ENCODE measurements at regions not wholly inside any gene's neighbourhood (a gene's known extent, or its start where the extent isn't known, plus 50 kb on each side); places are given as distances from the start of the nearest gene placed in this dataset.

- 98% methylated on average over 4 of the region's 4 CpGs; no CpG with 5 or more reads in 1 of the 2 experiments for WGBS, 2 experiments (ENCODE audit: extremely low coverage in 1 of 2, insufficient coverage in 1 of 2, insufficient read length in 1 of 2, insufficient replicate concordance in 2 of 2, low coverage in 1 of 2, low lambda C conversion rate in 2 of 2, missing lambda C conversion rate in 1 of 2)
- TF ChIP-seq ASH2L (IDR thresholded peaks at IDR 0.05; ENCODE audit: low read length) (no peak), NANOG (IDR thresholded peaks at IDR 0.05; ENCODE audit: insufficient read depth, low read depth, low read length, poor library complexity, severe bottlenecking) (no peak), BRCA1 (IDR thresholded peaks at IDR 0.05; ENCODE audit: low read depth, low read length) (no peak), TAF1 (IDR thresholded peaks at IDR 0.05; ENCODE audit: low read depth, low read length) (no peak), RFX5 (IDR thresholded peaks at IDR 0.05; ENCODE audit: borderline replicate concordance, low read depth, low read length) (no peak), KDM1A (IDR thresholded peaks at IDR 0.05; ENCODE audit: borderline replicate concordance, low read length) (no peak)
- Histone ChIP-seq H4K5ac (ENCODE audit: insufficient read length, low read depth, low read length) (no peak overlapping the region), H3K23ac (ENCODE audit: insufficient read length) (no peak overlapping the region), H3K56ac (replicated peaks; ENCODE audit: insufficient read length, low read depth, low read length) (no peak overlapping the region), H3K14ac (ENCODE audit: insufficient read length) (no peak overlapping the region), H3K4ac (replicated peaks; ENCODE audit: insufficient read length, low read depth, low read length) (no peak overlapping the region), H4K91ac (replicated peaks; ENCODE audit: insufficient read length, low read length) (peak overlapping the region; percentile 83), H3K4me2 (ENCODE audit: insufficient read depth in 1 of 2, low read depth in 2 of 2, low read length in 2 of 2) (no peak overlapping the region), H3K9me3 (ENCODE audit: insufficient read depth in 2 of 2, low read depth in 1 of 2, low read length in 1 of 2) (peaks cover 0 to 11% of the 10 kb centered on the region in 2 experiments; a peak in 2 of 4 replicates), H3K27ac (ENCODE audit: low read depth, low read length) (no peak overlapping the region), H3K36me3 (ENCODE audit: control insufficient read depth in 2 of 4, insufficient read depth in 4 of 4, low read length in 3 of 4) (no peaks in the 10 kb centered on the region), H3K9ac (replicated peaks in 1 of 4; ENCODE audit: extremely low read depth in 1 of 4, low read depth in 3 of 4, low read length in 3 of 4) (no peak overlapping the region), H3K79me2 (ENCODE audit: control insufficient read depth in 1 of 2, insufficient read depth in 2 of 2, low read length in 2 of 2) (no peaks in the 10 kb centered on the region), H3K27me3 (replicated peaks in 1 of 4; ENCODE audit: control insufficient read depth in 3 of 4, extremely low read depth in 1 of 4, insufficient read depth in 3 of 4, low read length in 3 of 4) (no peaks in the 10 kb centered on the region), H3K4me1 (replicated peaks in 1 of 4; ENCODE audit: control insufficient read depth in 3 of 4, insufficient read depth in 4 of 4, low read length in 3 of 4) (peaks cover 0 to 4% (median 1%) of the 10 kb centered on the region in 4 experiments; a peak in 4 of 7 replicates), H4K8ac (ENCODE audit: extremely low read depth, insufficient read depth, low read length) (no peak overlapping the region), H4K20me1 (replicated peaks in 1 of 2; ENCODE audit: control insufficient read depth in 1 of 2, insufficient read depth in 2 of 2, low read length in 2 of 2) (no peaks in the 10 kb centered on the region), H3K4me3 (ENCODE audit: extremely low read depth in 1 of 4, insufficient read depth in 2 of 4, low read depth in 3 of 4, low read length in 4 of 4) (no peak overlapping the region), H2AFZ (ENCODE audit: low read length) (no peak overlapping the region), H2AK5ac (ENCODE audit: low read depth, low read length) (no peak overlapping the region), H2BK20ac (ENCODE audit: low read length) (peak overlapping the region; percentile 77; the same call in 1 of the 2 replicates), H3K18ac (ENCODE audit: extremely low read depth, low read length) (0 out of 2 replicates have a peak overlapping the region, but pooled peaks have one; percentile 40), H3K79me1 (ENCODE audit: low read depth, low read length) (no peaks in the 10 kb centered on the region; the same call in 1 of the 2 replicates), H2BK15ac (ENCODE audit: low read length) (0 out of 2 replicates have a peak overlapping the region, but pooled peaks have one; percentile 61), H3K23me2 (ENCODE audit: low read depth, low read length) (no peaks in the 10 kb centered on the region), H2BK5ac (ENCODE audit: low read depth, low read length) (peak overlapping the region; percentile 83), H2BK12ac (ENCODE audit: low read depth, low read length) (0 out of 2 replicates have a peak overlapping the region, but pooled peaks have one; percentile 13), H2BK120ac (replicated peaks; ENCODE audit: low read depth, low read length) (peak overlapping the region; percentile 70)
- POLR2A ChIA-PET (ENCODE audit: partially characterized antibody): interaction anchor here (1.0 kb wide), 1 partner anchor 9 kb away, joined by 3 read pairs; no protein-coding TSS in a partner anchor
- no peak for FAIRE-seq
- CTCF ChIA-PET (ENCODE audit: partially characterized antibody): interaction anchor here (1.0 to 1.5 kb wide), 4 partner anchors 12 to 104 kb away, joined by 3 to 4 read pairs (median 4); no protein-coding TSS in a partner anchor
- DNase-seq (ENCODE audit: low read depth in 1 of 2, low spot score in 2 of 2): no peak
Measured at GRCh38 chr15:24865303-24865702, 89.5 kb upstream of the SNRPN start.
